EH (cell line): ENCODE measurements at regions not wholly inside any gene's neighbourhood (a gene's known extent, or its start where the extent isn't known, plus 50 kb on each side); places are given as distances from the start of the nearest gene placed in this dataset.

Experiments
- DNase-seq: peaks from one replicate; pipeline ENCODE4 v3.0.0-alpha.2; 2015; ENCODE audit warnings: low read depth

- DNase-seq, result no peak
These were observed 1581.5 kb upstream of the PCDH20 start for GRCh38 chr13:62997038-62997599.

GRCh38 chr13:62973804-62974203 is 1558.2 kb upstream of the PCDH20 start:
- DNase-seq, result no peak

- no peak for DNase-seq
These were observed 1548.9 kb upstream of the PCDH20 start for GRCh38 chr13:62964522-62964921.

DNA sequence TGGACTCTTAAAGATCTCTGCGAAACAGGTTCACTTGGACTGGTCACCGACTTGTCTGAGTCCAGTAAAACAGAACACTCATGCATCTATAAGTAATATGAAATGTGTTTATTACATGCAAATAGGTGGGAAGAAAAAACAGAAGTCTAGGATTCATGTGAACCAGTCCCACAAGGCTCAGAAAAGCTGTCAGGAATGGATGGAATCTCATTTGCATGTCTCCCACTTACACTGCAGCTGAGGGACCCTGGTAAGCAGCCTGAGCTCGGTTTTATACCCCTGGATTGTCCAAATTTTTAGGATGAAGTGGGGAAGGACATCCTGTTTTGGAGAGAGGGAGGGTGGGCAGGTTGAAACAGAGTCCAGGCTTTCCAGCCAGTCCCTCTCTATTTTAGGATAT is 1545.1 kb upstream of the PCDH20 start:
- no peak for DNase-seq

- DNase-seq, result no peak
These were observed 1518.2 kb upstream of the PCDH20 start for GRCh38 chr13:62933809-62934208.

DNA sequence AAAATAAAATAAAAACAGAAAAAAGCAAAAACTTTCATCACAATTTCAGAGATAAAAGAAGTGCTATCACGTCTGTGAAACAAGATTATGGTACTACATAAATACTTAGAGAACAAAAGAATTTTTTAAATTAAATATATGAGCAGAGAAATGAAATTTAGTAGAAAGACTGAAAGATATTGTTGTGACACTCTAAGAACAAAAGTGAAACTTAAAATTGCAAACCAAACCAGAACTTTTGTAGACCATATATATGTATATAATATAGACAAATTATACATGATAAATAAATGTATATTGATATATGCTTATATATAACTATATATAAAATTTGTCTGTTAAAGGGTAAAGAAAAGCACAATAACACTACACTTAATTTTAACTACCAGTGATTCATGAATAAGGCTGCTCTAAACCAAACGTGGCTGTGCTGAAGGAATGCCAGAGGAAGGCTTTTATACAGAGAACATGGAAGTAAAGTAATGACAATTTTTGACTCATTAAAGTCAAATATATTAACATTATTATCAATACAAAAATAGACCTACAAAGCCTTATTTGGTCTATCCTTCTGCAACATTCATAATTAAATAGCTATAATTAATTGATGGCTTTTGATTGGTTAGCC is 1516.7 kb upstream of the PCDH20 start:
- DNase-seq, result peak; percentile 15

GRCh38 chr13:62931853-62932252 is 1516.2 kb upstream of the PCDH20 start:
- DNase-seq, result peak; percentile 25

- DNase-seq, result no peak
These were observed 1508.7 kb upstream of the PCDH20 start for GRCh38 chr13:62924395-62924794.

- no peak for DNase-seq
These were observed 1504.5 kb upstream of the PCDH20 start for GRCh38 chr13:62920159-62920558.

DNA sequence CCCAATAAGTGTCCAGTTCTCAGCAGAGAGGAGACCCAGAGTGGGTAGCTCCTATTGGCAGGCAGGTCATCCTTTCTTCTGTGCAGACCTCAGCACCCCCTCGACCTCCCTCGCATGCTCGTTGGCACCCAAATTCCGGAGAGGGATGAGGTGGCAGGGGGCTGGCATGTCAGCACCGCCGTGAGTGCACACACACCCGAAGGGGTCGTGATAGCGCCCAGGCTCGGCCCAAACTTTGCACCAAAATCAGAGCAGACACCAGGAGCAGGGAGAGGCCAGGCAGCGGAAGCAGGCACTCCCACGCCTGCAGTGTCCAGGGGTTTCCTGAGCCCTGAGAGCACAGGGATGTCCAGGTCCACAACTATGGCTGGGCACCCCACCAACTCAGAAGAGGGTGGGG is 1503.8 kb upstream of the PCDH20 start:
- no peak for DNase-seq

GRCh38 chr13:62910541-62911060 is 1495.0 kb upstream of the PCDH20 start:
- no peak for DNase-seq

GRCh38 chr13:62908321-62908720 is 1492.7 kb upstream of the PCDH20 start:
- no peak for DNase-seq

DNA sequence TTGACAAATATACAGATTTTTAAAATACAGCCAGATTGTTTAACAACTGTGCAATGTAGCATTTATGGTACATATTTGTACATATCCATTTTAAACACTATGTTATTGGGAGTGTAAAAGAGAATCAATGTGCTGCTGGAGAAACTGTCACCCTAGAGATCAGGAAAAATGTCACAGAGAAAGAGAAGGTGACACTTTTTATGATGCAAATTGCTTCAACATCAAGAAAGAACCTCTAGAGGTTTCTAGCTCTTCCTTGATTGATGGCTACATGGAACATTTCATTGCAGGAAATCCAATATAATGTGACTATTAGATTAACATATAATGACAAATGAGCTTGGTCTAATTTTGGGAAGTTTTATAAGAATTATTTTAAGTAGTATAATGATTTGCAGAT is 1491.2 kb upstream of the PCDH20 start:
- no peak for DNase-seq

DNA sequence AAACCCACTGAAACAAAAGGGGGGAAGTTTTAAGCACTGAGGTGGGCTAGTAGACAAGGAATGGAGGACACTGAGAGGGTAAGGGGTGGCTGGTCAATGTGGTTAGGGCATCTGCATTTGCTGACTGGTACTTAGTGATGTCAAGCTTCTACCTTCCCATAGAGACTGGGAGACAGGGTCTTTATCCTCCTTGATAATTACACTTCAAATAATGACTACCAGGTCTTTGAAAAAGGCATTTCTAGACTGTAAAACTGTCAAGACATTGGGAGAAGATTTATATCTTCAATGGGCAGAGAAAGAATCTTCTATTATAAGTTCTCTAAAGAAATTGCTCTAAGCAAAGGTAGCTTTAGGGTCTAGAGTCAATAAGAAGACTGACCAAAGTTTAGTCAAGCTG is 1490.8 kb upstream of the PCDH20 start:
- no peak for DNase-seq

- DNase-seq, result no peak
These were observed 1471.4 kb upstream of the PCDH20 start for GRCh38 chr13:62887046-62887445.

DNA sequence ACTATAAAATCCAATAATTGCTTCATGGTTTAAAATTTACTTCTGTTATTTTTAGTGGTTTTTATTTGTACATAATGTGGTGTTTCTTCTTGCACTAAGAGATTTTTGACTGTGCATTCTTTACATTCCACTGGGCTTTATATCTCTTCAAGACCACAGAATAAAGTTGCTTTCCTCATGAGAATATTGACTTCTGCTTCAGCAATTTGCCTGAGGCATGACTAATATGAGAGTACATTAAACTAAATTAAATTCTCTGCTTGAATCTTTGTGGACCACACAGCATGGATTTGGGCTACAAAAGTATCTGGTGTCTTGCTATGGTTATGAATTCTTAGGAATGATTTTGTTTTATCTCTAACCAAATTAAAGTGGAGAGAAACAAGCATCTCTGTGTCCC is 1463.4 kb upstream of the PCDH20 start:
- peak; percentile 3 for DNase-seq

DNA sequence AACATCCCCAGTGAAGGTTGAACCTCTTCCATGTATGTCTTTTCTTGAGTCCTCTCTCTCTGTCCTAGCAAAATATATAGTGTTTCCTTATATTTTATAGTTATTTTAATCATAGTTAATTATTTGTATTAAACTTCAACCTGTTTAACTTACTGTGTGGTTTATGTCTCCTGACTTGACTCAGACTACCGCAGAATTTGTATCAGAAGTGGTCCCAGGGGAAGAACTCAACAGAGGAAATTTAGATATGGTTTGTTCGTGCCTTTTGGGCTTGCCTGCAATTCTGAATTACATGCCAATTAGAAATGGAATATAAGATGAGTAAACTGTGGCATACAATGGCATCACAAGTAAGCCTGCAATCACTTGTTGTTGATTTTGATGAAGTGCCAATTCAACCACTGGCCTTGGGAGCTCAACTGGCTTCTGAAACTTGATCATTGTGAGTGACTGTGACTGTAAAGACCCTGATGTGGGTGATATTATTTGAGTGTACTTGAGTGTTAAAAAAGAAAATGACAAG is 1459.5 kb upstream of the PCDH20 start:
- no peak for DNase-seq

- no peak for DNase-seq
These were observed 1434.7 kb upstream of the PCDH20 start for GRCh38 chr13:62850331-62850730.

DNA sequence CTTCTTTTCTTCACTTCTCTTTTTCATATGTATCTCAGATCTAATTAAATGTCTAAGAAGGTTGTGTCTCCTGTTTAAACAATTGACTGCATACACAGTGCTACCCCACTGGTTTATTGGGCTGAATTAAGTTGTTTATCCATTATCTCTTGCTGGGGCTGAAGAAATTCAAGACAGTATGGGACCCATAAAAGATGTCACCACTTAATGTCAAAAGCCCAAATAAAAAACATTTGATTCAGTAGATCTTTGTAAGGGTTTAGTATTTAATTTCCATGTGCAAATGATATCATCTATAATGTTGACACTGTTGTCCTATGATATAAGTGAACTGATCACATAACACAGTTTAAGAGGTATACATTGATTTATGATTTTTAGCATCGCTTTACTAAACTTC is 1431.9 kb upstream of the PCDH20 start:
- no peak for DNase-seq

GRCh38 chr13:62846302-62846701 is 1430.7 kb upstream of the PCDH20 start:
- no peak for DNase-seq

GRCh38 chr13:62839338-62839737 is 1423.7 kb upstream of the PCDH20 start:
- DNase-seq, result no peak

GRCh38 chr13:62838929-62839328 is 1423.3 kb upstream of the PCDH20 start:
- no peak for DNase-seq

DNA sequence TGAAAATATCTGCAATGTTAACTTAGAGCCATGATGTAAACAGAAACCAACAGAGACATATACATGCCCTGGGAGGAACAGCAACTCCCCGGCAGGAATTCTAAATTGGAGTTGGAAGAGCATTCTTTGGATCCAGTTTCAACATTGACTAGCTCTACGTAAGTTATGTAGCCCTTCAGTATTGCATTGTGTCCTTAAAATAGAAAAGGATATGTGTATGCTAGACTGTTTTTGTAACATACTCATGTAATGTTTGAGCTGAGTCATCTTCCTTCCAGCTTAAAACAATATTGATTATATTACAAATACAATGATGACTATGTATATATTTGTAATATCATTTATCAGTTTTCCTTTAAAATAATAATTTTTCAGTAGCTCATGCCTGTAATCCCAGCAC is 1422.2 kb upstream of the PCDH20 start:
- no peak for DNase-seq

DNA sequence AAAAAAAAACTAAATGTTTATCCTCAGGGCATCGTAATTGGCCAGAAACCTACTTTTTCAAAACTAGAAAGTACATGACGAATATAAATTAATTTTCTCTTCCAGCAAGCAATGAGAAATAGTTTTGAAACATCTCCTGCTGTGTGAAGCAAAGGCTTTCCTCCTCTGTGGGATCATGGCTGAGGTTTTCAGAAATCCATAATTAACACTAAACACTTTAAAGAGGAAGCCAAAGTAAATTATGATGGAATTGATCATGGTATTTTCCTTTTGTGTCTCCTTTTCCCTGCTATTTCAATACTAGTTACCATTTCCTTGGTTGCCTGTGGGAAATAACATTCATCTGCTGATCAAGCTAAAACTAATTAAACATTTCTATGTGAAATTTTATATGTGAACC is 1413.8 kb upstream of the PCDH20 start:
- DNase-seq, result no peak
